Subcutaneous abdominal adipose tissue (tissue), 5 donors: ENCODE measurements at regions not wholly inside any gene's neighbourhood (a gene's known extent, or its start where the extent isn't known, plus 50 kb on each side); places are given as distances from the start of the nearest gene placed in this dataset.
"Not testable (repeated sequence)": the region's sequence is repeated elsewhere in the genome, so short reads cannot be mapped to it uniquely, and the experiment has no call there.

Experiments
- H3K27ac ChIP-seq: one replicate; pipeline ENCODE4 v1.7.0; 2013; ENCODE audit warnings: low read depth, mild to moderate bottlenecking, inconsistent platforms, low read length, moderate library complexity
- H3K27me3 ChIP-seq, 5 donors: one replicate each; pipeline ENCODE4 v1.7.0; 2013; ENCODE audit warnings: low read length in 5 of 5, inconsistent platforms in 1 of 5; ENCODE audit not compliant: control insufficient read depth in 5 of 5, insufficient read depth in 4 of 5
- H3K36me3 ChIP-seq, 5 donors: one replicate each; pipeline ENCODE4 v1.7.0; 2013; ENCODE audit warnings: low read length in 5 of 5; ENCODE audit not compliant: control insufficient read depth in 5 of 5, insufficient read depth in 5 of 5
- H3K4me1 ChIP-seq, 5 donors: one replicate each; pipeline ENCODE4 v1.7.0; 2013; ENCODE audit warnings: low read length in 5 of 5, mild to moderate bottlenecking in 3 of 5, moderate library complexity in 1 of 5; ENCODE audit not compliant: control insufficient read depth in 5 of 5, insufficient read depth in 5 of 5
- H3K4me3 ChIP-seq, 5 donors: one replicate each; pipeline ENCODE4 v1.7.0; 2013; ENCODE audit warnings: low read length in 5 of 5, low read depth in 1 of 5
- H3K9ac ChIP-seq, 5 donors: one replicate each; pipeline ENCODE4 v1.7.0; 2013; ENCODE audit warnings: low read length in 5 of 5, mild to moderate bottlenecking in 4 of 5, moderate library complexity in 3 of 5
- H3K9me3 ChIP-seq, 5 donors: one replicate each; pipeline ENCODE4 v1.7.0; 2013; ENCODE audit warnings: low read length in 5 of 5; ENCODE audit not compliant: control insufficient read depth in 5 of 5
- donor health status: healthy.
- donor health status: healthy.
- donor health status: healthy.
- donor health status: healthy.
- donor health status: healthy.

DNA sequence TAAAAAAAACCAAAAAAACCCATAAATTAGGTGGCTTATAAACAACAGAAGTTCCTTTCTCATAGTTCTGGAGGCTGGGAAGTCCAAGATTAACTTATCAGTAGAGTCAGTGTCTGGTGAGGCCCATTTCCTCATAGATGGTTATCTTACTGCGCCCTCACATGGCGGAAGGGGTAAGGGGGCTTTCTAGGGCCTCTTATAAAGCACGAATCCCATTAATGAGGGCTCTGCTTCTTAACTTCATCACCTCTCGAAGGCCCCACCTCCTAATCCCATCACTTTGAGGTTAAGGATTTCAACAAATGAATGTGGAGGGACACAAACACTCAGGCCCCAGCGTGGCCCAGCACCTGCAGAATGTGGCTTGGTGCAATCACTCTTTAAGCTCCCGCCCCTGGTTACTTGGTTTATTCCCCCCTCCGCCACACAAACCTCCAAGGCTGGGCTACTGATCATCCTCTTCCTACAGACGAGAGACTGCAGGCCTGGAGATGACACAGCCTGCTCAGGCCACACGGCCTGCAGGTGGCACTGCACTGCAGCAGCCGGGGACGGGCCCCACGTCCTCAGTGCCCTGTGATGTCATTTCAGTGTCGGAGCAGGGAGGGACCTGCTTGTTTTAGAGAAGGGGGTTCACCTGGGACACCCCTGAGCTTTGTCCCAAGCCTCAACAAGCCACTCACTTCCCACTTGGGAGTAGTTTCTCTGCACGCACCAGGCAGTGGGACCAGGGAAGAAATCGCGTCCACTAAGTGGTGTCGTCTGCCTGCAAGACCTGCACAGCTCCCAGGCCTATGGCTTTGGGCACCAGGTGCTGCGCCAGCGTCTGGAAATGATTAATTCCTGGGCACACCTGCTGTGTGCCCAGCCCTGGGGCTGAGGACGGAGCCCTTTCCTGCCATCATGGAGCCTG lies 178.5 kb downstream of the NPIPB11 start:
- not testable (repeated sequence) for H3K9ac ChIP-seq, H3K4me3 ChIP-seq, H3K36me3 ChIP-seq, H3K27ac ChIP-seq, H3K27me3 ChIP-seq, H3K9me3 ChIP-seq
- H3K4me1 ChIP-seq = peaks cover 0 to 14% (median 7%) of the 10 kb centered on the region in 5 donors

GRCh38 chr16:29226782-29227181 lies 179.7 kb downstream of the NPIPB11 start:
- no peaks in the 10 kb centered on the region for H3K36me3 ChIP-seq
- peaks cover 0 to 14% (median 10%) of the 10 kb centered on the region in 5 donors for H3K4me1 ChIP-seq
- no peaks in the 10 kb centered on the region for H3K27me3 ChIP-seq
- peaks cover 0 to 8% (median 2%) of the 10 kb centered on the region in 5 donors for H3K9me3 ChIP-seq
- H3K27ac ChIP-seq = no peak overlapping the region
- H3K4me3 ChIP-seq = no peak overlapping the region
- H3K9ac ChIP-seq = no peak overlapping the region

- not testable (repeated sequence) for H3K9ac ChIP-seq, H3K27me3 ChIP-seq, H3K36me3 ChIP-seq, H3K27ac ChIP-seq, H3K4me3 ChIP-seq, H3K9me3 ChIP-seq
- H3K4me1 ChIP-seq = peaks cover 1 to 20% (median 14%) of the 10 kb centered on the region in 5 donors
Measured at GRCh38 chr16:29224675-29225074, 181.8 kb downstream of the NPIPB11 start.

DNA sequence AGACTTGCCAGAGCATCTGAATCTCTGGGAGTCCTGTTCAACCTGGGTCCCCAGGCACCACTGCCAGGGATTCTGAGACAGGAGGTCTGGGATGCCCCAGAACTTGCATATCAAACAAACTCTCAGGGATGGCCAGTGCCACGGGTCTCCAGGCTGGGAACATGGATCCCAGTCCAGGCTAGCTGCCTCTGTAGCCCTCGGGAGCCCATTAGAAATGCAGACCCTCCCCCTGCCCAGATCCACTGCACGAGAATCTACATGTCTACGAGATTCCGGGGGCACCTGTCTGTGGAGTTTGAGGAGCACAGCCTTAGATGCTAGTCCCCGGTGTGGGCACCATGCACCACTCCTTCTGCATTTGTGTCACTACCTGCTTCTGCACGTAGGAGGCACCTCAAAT lies 183.9 kb downstream of the NPIPB11 start:
- H3K27ac ChIP-seq, H3K9ac ChIP-seq, H3K27me3 ChIP-seq, H3K9me3 ChIP-seq, H3K4me3 ChIP-seq: not testable (repeated sequence)
- H3K36me3 ChIP-seq = peaks cover 0 to 14% (median 2%) of the 10 kb centered on the region in 5 donors
- peaks cover 4 to 25% (median 13%) of the 10 kb centered on the region in 5 donors for H3K4me1 ChIP-seq

DNA sequence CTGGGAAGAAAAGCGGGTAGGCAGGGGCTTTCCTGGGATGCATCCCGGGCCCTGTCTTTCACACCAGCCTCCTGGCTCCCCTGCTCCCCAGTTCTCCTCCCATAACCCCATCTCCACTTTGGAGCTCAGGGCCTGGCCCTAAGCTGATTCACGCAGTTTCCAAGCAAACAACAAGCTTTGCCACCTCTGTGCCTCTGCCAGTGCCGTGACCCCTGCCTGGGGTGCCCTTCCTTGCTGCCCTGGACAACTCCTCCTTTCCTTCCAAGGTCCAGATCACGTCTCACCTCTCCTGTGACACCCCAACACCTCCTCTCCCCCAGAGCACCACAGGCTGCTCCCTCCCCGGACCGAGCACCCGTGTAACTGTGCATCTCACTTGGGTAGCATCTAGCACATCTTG lies 184.5 kb downstream of the NPIPB11 start:
- H3K27ac ChIP-seq, H3K4me3 ChIP-seq: not testable (repeated sequence)
- peaks cover 0 to 14% (median 2%) of the 10 kb centered on the region in 5 donors for H3K36me3 ChIP-seq

DNA sequence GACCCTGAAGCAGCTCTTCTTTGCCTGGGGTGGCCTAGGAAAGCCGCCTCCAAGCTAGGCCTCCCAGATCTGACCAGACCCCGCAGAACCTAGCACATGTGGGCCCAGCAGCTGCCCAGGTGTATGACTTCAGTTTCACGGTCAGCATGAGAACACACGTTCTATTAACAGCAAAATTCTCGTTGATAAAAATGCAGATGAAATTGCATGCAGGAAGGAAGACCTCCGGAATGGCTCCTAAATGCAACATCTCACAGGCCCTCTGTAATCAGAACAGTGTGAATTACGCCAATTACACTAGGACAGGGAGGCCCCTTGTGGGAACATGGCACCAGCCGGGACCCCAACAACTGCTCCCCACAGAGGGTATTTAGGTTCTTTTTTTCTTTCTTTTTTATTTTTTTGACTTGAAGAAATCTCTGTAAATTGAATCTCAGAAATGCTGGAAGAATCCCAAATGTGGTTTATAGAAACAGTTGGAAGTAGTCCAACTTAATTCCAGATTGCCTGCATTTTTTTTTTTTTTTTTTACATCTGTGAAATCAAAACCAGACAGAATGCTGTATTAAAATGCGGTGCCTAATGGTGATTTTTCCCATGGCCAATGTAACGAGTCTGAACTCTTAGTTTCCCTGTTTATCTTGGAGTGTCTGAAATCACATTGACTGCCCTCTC lies 185.1 kb downstream of the NPIPB11 start:
- H3K9ac ChIP-seq, H3K27me3 ChIP-seq, H3K27ac ChIP-seq, H3K9me3 ChIP-seq, H3K4me3 ChIP-seq: not testable (repeated sequence)
- H3K4me1 ChIP-seq = peaks cover 4 to 25% (median 13%) of the 10 kb centered on the region in 5 donors
- H3K36me3 ChIP-seq = peaks cover 0 to 14% (median 2%) of the 10 kb centered on the region in 5 donors

More for the DNA sequence above, 184.5 kb downstream of the NPIPB11 start:
- H3K4me1 ChIP-seq = peaks cover 4 to 25% (median 13%) of the 10 kb centered on the region in 5 donors
- H3K27me3 ChIP-seq, H3K9ac ChIP-seq, H3K9me3 ChIP-seq: not testable (repeated sequence)

- H3K4me1 ChIP-seq = peaks cover 4 to 25% (median 13%) of the 10 kb centered on the region in 5 donors
- H3K9ac ChIP-seq, H3K9me3 ChIP-seq, H3K27ac ChIP-seq, H3K27me3 ChIP-seq: not testable (repeated sequence)
- peaks cover 0 to 14% (median 2%) of the 10 kb centered on the region in 5 donors for H3K36me3 ChIP-seq
- peak overlapping the region in 1 of 5 donors; percentile 37 for H3K4me3 ChIP-seq
Measured at GRCh38 chr16:29220647-29221191, 185.8 kb downstream of the NPIPB11 start.

- not testable (repeated sequence) for H3K9ac ChIP-seq, H3K9me3 ChIP-seq, H3K27me3 ChIP-seq, H3K27ac ChIP-seq
- peak overlapping the region in 2 of 5 donors; percentile 3 to 37 for H3K4me3 ChIP-seq
- peaks cover 0 to 14% (median 2%) of the 10 kb centered on the region in 5 donors for H3K36me3 ChIP-seq
- peaks cover 4 to 25% (median 13%) of the 10 kb centered on the region in 5 donors for H3K4me1 ChIP-seq
Measured at GRCh38 chr16:29219966-29220646, 186.4 kb downstream of the NPIPB11 start.

- not testable (repeated sequence) for H3K27me3 ChIP-seq, H3K9me3 ChIP-seq, H3K9ac ChIP-seq, H3K27ac ChIP-seq
- peak overlapping the region in 1 of 5 donors; percentile 3 for H3K4me3 ChIP-seq
- peaks cover 4 to 25% (median 13%) of the 10 kb centered on the region in 5 donors for H3K4me1 ChIP-seq
- peaks cover 0 to 14% (median 2%) of the 10 kb centered on the region in 5 donors for H3K36me3 ChIP-seq
Measured at GRCh38 chr16:29219562-29219961, 186.9 kb downstream of the NPIPB11 start.
